CD1c-positive myeloid dendritic cell (primary cell): ENCODE measurements at regions not wholly inside any gene's neighbourhood (a gene's known extent, or its start where the extent isn't known, plus 50 kb on each side); places are given as distances from the start of the nearest gene placed in this dataset.
"Not testable (repeated sequence)": the region's sequence is repeated elsewhere in the genome, so short reads cannot be mapped to it uniquely, and the experiment has no call there.

ENCODE experiments used
- DNase-seq: peaks from one replicate; pipeline ENCODE4 v3.0.0-alpha.2; 2016; ENCODE audit errors: extremely low spot score

GRCh38 chr13:59292240-59292639, 871.5 kb downstream of the DIAPH3 start:
- not testable (repeated sequence) for DNase-seq

GRCh38 chr13:59299584-59299983, 864.1 kb downstream of the DIAPH3 start:
- no peak for DNase-seq

- DNase-seq = no peak
Observed at GRCh38 chr13:59300355-59301173, 863.2 kb downstream of the DIAPH3 start.

GRCh38 chr13:59301174-59301567, 862.6 kb downstream of the DIAPH3 start:
- DNase-seq = no peak

GRCh38 chr13:59303433-59303832, 860.3 kb downstream of the DIAPH3 start:
- DNase-seq = no peak

- DNase-seq = no peak
Observed at GRCh38 chr13:59304596-59304995, 859.1 kb downstream of the DIAPH3 start.

- no peak for DNase-seq
Observed at GRCh38 chr13:59305896-59306295, 857.8 kb downstream of the DIAPH3 start.

GRCh38 chr13:59312776-59313175, 851.0 kb downstream of the DIAPH3 start:
- DNase-seq = no peak

GRCh38 chr13:59318320-59318930, 845.3 kb downstream of the DIAPH3 start:
- peak; percentile 68 for DNase-seq

GRCh38 chr13:59319276-59319675, 844.5 kb downstream of the DIAPH3 start:
- no peak for DNase-seq

GRCh38 chr13:59320021-59320420, 843.7 kb downstream of the DIAPH3 start:
- DNase-seq = no peak

GRCh38 chr13:59324401-59324800, 839.3 kb downstream of the DIAPH3 start:
- not testable (repeated sequence) for DNase-seq

- no peak for DNase-seq
Observed at GRCh38 chr13:59326717-59327116, 837.0 kb downstream of the DIAPH3 start.

- no peak for DNase-seq
Observed at GRCh38 chr13:59330764-59331163, 833.0 kb downstream of the DIAPH3 start.

- no peak for DNase-seq
Observed at GRCh38 chr13:59332966-59333365, 830.8 kb downstream of the DIAPH3 start.

GRCh38 chr13:59337070-59337469, 826.7 kb downstream of the DIAPH3 start:
- no peak for DNase-seq

GRCh38 chr13:59340151-59340550, 823.6 kb downstream of the DIAPH3 start:
- DNase-seq = no peak

- no peak for DNase-seq
Observed at GRCh38 chr13:59340581-59340980, 823.1 kb downstream of the DIAPH3 start.

GRCh38 chr13:59342400-59342799, 821.3 kb downstream of the DIAPH3 start:
- no peak for DNase-seq

GRCh38 chr13:59343132-59343531, 820.6 kb downstream of the DIAPH3 start:
- DNase-seq = no peak

GRCh38 chr13:59343993-59344822, 819.5 kb downstream of the DIAPH3 start:
- no peak for DNase-seq

- DNase-seq = no peak
Observed at GRCh38 chr13:59345311-59345710, 818.4 kb downstream of the DIAPH3 start.
